Progenitor cell of endocrine pancreas (in vitro differentiated cells): ENCODE measurements at regions not wholly inside any gene's neighbourhood (a gene's known extent, or its start where the extent isn't known, plus 50 kb on each side); places are given as distances from the start of the nearest gene placed in this dataset.

Experiments
- DNase-seq: peaks from one replicate; pipeline ENCODE4 v3.0.0; 2021; ENCODE audit warnings: low spot score; ENCODE audit not compliant: unreplicated experiment
- H3K27ac Mint-ChIP-seq: 2 replicates; pipeline ENCODE4 v1.8.0; 2021; ENCODE audit warnings: mild to moderate bottlenecking, moderate library complexity, mixed read lengths
- H3K27me3 Mint-ChIP-seq: 2 replicates; pipeline ENCODE4 v1.8.0; 2021; ENCODE audit warnings: mixed read lengths
- H3K36me3 Mint-ChIP-seq: 2 replicates; pipeline ENCODE4 v1.8.0; 2022; ENCODE audit warnings: mixed read lengths; ENCODE audit not compliant: insufficient read depth
- H3K4me1 Mint-ChIP-seq: 2 replicates; pipeline ENCODE4 v1.8.0; 2021; ENCODE audit warnings: low read depth, mixed read lengths
- H3K4me3 Mint-ChIP-seq: 2 replicates; pipeline ENCODE4 v1.8.0; 2021; ENCODE audit warnings: low read depth, mild to moderate bottlenecking, moderate library complexity, mixed read lengths
- H3K9me3 Mint-ChIP-seq: 2 replicates; pipeline ENCODE4 v1.8.0; 2021; ENCODE audit warnings: low read depth, mixed read lengths
- TF ChIP-seq, protein P1 (sequence below): fragments of 200-600 bp; sonication (generic); IDR thresholded peaks from one replicate; pipeline ENCODE4 v1.5.0; 2021; ENCODE audit warnings: antibody characterized with exemption, mild to moderate bottlenecking; ENCODE audit not compliant: unreplicated experiment

GRCh38 chr12:112714166-112714710, 77.3 kb upstream of the RPH3A start:
- Mint-ChIP-seq H3K4me1 (no peaks in the 10 kb centered on the region), H3K9me3 (no peaks in the 10 kb centered on the region), H3K4me3 (no peak overlapping the region), H3K27me3 (peaks cover 8% of the 10 kb centered on the region), H3K27ac (no peak overlapping the region), H3K36me3 (no peaks in the 10 kb centered on the region)
- TF ChIP-seq, protein P1, sequence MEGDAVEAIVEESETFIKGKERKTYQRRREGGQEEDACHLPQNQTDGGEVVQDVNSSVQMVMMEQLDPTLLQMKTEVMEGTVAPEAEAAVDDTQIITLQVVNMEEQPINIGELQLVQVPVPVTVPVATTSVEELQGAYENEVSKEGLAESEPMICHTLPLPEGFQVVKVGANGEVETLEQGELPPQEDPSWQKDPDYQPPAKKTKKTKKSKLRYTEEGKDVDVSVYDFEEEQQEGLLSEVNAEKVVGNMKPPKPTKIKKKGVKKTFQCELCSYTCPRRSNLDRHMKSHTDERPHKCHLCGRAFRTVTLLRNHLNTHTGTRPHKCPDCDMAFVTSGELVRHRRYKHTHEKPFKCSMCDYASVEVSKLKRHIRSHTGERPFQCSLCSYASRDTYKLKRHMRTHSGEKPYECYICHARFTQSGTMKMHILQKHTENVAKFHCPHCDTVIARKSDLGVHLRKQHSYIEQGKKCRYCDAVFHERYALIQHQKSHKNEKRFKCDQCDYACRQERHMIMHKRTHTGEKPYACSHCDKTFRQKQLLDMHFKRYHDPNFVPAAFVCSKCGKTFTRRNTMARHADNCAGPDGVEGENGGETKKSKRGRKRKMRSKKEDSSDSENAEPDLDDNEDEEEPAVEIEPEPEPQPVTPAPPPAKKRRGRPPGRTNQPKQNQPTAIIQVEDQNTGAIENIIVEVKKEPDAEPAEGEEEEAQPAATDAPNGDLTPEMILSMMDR: no peak
- no peak for DNase-seq

- no peaks in the 10 kb centered on the region for H3K4me1 Mint-ChIP-seq
- TF ChIP-seq, protein P1: no peak
- H3K36me3 Mint-ChIP-seq: no peaks in the 10 kb centered on the region
- DNase-seq: no peak
- H3K27ac Mint-ChIP-seq: no peak overlapping the region
- H3K9me3 Mint-ChIP-seq: no peaks in the 10 kb centered on the region
- H3K4me3 Mint-ChIP-seq: no peak overlapping the region
- peaks cover 9% of the 10 kb centered on the region for H3K27me3 Mint-ChIP-seq
These were observed 75.2 kb upstream of the RPH3A start for GRCh38 chr12:112716099-112717093.

- H3K4me3 Mint-ChIP-seq: no peak overlapping the region
- H3K27me3 Mint-ChIP-seq: peaks cover 23% of the 10 kb centered on the region
- H3K9me3 Mint-ChIP-seq: no peaks in the 10 kb centered on the region
- no peak for DNase-seq
- H3K4me1 Mint-ChIP-seq: no peaks in the 10 kb centered on the region
- no peaks in the 10 kb centered on the region for H3K36me3 Mint-ChIP-seq
- TF ChIP-seq, protein P1: no peak
- H3K27ac Mint-ChIP-seq: no peak overlapping the region
These were observed 62.7 kb upstream of the RPH3A start for GRCh38 chr12:112728864-112729263.

- no peaks in the 10 kb centered on the region for H3K36me3 Mint-ChIP-seq
- H3K4me3 Mint-ChIP-seq: no peak overlapping the region
- H3K27me3 Mint-ChIP-seq: peaks cover 25% of the 10 kb centered on the region
- no peaks in the 10 kb centered on the region for H3K9me3 Mint-ChIP-seq
- DNase-seq: no peak
- TF ChIP-seq, protein P1: no peak
- H3K4me1 Mint-ChIP-seq: no peaks in the 10 kb centered on the region
- H3K27ac Mint-ChIP-seq: no peak overlapping the region
These were observed 56.5 kb upstream of the RPH3A start for GRCh38 chr12:112734859-112735695.

DNA sequence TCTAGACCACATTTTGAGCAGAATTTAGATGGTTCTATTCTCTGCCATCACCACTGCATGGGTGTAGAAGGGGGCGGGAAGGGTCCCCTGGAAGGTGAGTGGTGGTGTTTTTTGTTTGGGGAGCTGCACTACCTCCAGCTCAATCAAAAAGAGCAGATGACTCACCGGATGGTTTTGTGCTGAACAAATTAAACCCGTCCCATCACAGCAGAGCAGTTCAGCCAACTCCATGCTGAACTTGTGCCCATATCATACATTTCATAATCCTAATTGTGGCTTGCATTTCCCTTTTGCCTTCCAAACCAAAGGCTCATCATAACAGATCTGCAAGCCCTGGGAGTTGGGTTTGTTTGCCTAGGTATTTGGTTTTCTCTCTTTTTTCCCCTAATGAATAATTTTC, 53.0 kb upstream of the RPH3A start:
- H3K9me3 Mint-ChIP-seq: no peaks in the 10 kb centered on the region

More for the DNA sequence above, 53.0 kb upstream of the RPH3A start:
- TF ChIP-seq, protein P1: no peak
- Mint-ChIP-seq H3K4me3 (no peak overlapping the region), H3K36me3 (no peaks in the 10 kb centered on the region), H3K27ac (no peak overlapping the region), H3K4me1 (no peaks in the 10 kb centered on the region), H3K27me3 (peaks cover 43% of the 10 kb centered on the region)
- no peak for DNase-seq
